ENCODE measurements at regions not wholly inside any gene's neighbourhood (a gene's known extent, or its start where the extent isn't known, plus 50 kb on each side); places are given as distances from the start of the nearest gene placed in this dataset.

- TF ChIP-seq EZH2 (IDR thresholded peaks at IDR 0.05) (no peak), POLR2AphosphoS5 (IDR thresholded peaks at IDR 0.05; ENCODE audit: borderline replicate concordance, low read depth, low read length) (no peak), FOXP2 (optimal IDR thresholded peaks at IDR 0.05; ENCODE audit: control extremely low read depth, extremely low read length, insufficient read depth) (no peak)
Observed at GRCh38 chr18:42544901-42545300, 570.6 kb downstream of the RIT2 start.

All from SK-N-MC (cell line).